ENCODE measurements at regions not wholly inside any gene's neighbourhood (a gene's known extent, or its start where the extent isn't known, plus 50 kb on each side); places are given as distances from the start of the nearest gene placed in this dataset.

- WGBS, 4 donors = 82 to 85% (median 84%) methylated on average over 5 of the region's 5 CpGs
- Histone ChIP-seq H3K4me3 (no peak overlapping the region), H3K27me3 (no peaks in the 10 kb centered on the region), H3K36me3 (replicated peaks in 1 of 2) (no peaks in the 10 kb centered on the region), H3K27ac (no peak overlapping the region), H3K9me3 (replicated peaks in 1 of 3) (no peaks in the 10 kb centered on the region), H3K4me1 (replicated peaks in 1 of 2) (no peaks in the 10 kb centered on the region)
- no peak for TF ChIP-seq CTCF (IDR thresholded peaks at IDR 0.05)
- TF ChIP-seq POLR2A (IDR thresholded peaks at IDR 0.05) = no peak
- intact Hi-C loops (cut with DNase I) = no loop called here
- no peak for DNase-seq
Observed at GRCh38 chr1:214747050-214747635, 144.1 kb downstream of the CENPF start.

GRCh38 chr1:214753236-214753852, 150.3 kb downstream of the CENPF start:
- no peaks in the 10 kb centered on the region for H3K9me3 ChIP-seq (replicated peaks in 1 of 3)
- intact Hi-C loops (cut with DNase I) = no loop called here
- H3K27ac ChIP-seq = no peak overlapping the region

GRCh38 chr1:214761030-214761429, 158.0 kb downstream of the CENPF start:
- H3K27me3 ChIP-seq = no peaks in the 10 kb centered on the region
- WGBS, 4 donors = 85 to 94% (median 89%) methylated on average over 1 of the region's 1 CpG
- no peaks in the 10 kb centered on the region for H3K36me3 ChIP-seq (replicated peaks in 1 of 2)
- TF ChIP-seq CTCF (IDR thresholded peaks at IDR 0.05) (no peak), POLR2A (IDR thresholded peaks at IDR 0.05) (no peak)
- H3K4me1 ChIP-seq (replicated peaks in 1 of 2) = no peaks in the 10 kb centered on the region
- H3K9me3 ChIP-seq (replicated peaks in 1 of 3) = peaks cover 0 to 11% (median 0%) of the 10 kb centered on the region in 3 donors
- intact Hi-C loops (cut with DNase I) = no loop called here
- DNase-seq = no peak
- no peak overlapping the region for H3K27ac ChIP-seq
- no peak overlapping the region for H3K4me3 ChIP-seq

More at GRCh38 chr1:214753236-214753852, 150.3 kb downstream of the CENPF start:
- DNase-seq = no peak
- no peaks in the 10 kb centered on the region for H3K27me3 ChIP-seq
- no peaks in the 10 kb centered on the region for H3K36me3 ChIP-seq (replicated peaks in 1 of 2)
- no peaks in the 10 kb centered on the region for H3K4me1 ChIP-seq (replicated peaks in 1 of 2)
- no peak overlapping the region for H3K4me3 ChIP-seq
- TF ChIP-seq POLR2A (IDR thresholded peaks at IDR 0.05) (no peak), CTCF (IDR thresholded peaks at IDR 0.05) (no peak)
- WGBS, 4 donors = 89 to 95% (median 92%) methylated on average over 25 to 26 of the region's 26 CpGs

GRCh38 chr1:214762902-214763301, 159.9 kb downstream of the CENPF start:
- Histone ChIP-seq H3K27me3 (no peaks in the 10 kb centered on the region), H3K36me3 (replicated peaks in 1 of 2) (no peaks in the 10 kb centered on the region), H3K27ac (no peak overlapping the region), H3K4me1 (replicated peaks in 1 of 2) (no peaks in the 10 kb centered on the region), H3K4me3 (no peak overlapping the region), H3K9me3 (replicated peaks in 1 of 3) (peaks cover 0 to 11% (median 0%) of the 10 kb centered on the region in 3 donors)
- intact Hi-C loops (cut with DNase I) = no loop called here
- DNase-seq = no peak
- TF ChIP-seq CTCF (IDR thresholded peaks at IDR 0.05) (no peak), POLR2A (IDR thresholded peaks at IDR 0.05) (no peak)

Data from adrenal gland (tissue), 9 donors.